Ishikawa (cell line): ENCODE measurements at regions not wholly inside any gene's neighbourhood (a gene's known extent, or its start where the extent isn't known, plus 50 kb on each side); places are given as distances from the start of the nearest gene placed in this dataset.

ENCODE experiments used
- CEBPB ChIP-seq: IDR thresholded peaks from 2 replicates; pipeline ENCODE4 v1.6.1; 2012
- CREB1 ChIP-seq: IDR thresholded peaks from 2 replicates; pipeline ENCODE4 v1.6.1; 2012; ENCODE audit warnings: low read depth
- EGR1 ChIP-seq: IDR thresholded peaks from 2 replicates; pipeline ENCODE4 v1.6.1; 2012
- EP300 ChIP-seq: IDR thresholded peaks from 2 replicates; pipeline ENCODE4 v1.6.1; 2012; ENCODE audit warnings: borderline replicate concordance
- FOXM1 ChIP-seq: IDR thresholded peaks from 2 replicates; pipeline ENCODE4 v1.6.1; 2012; ENCODE audit warnings: low read depth, borderline replicate concordance
- MAX ChIP-seq: IDR thresholded peaks from 2 replicates; pipeline ENCODE4 v1.6.1; 2012
- NFIC ChIP-seq: IDR thresholded peaks from 2 replicates; pipeline ENCODE4 v1.6.1; 2012
- RAD21 ChIP-seq: IDR thresholded peaks from 2 replicates; pipeline ENCODE4 v1.6.1; 2012; ENCODE audit warnings: low read depth
- REST ChIP-seq: IDR thresholded peaks from 2 replicates; pipeline ENCODE4 v1.6.1; 2012; ENCODE audit warnings: low read depth, mild to moderate bottlenecking
- TAF1 ChIP-seq: IDR thresholded peaks from 2 replicates; pipeline ENCODE4 v1.6.1; 2012; ENCODE audit warnings: low read depth, mild to moderate bottlenecking
- TCF12 ChIP-seq: IDR thresholded peaks from 2 replicates; pipeline ENCODE4 v1.6.1; 2012; ENCODE audit warnings: low read depth
- TEAD4 ChIP-seq: IDR thresholded peaks from 2 replicates; pipeline ENCODE4 v1.6.1; 2012
- USF1 ChIP-seq: IDR thresholded peaks from 2 replicates; pipeline ENCODE4 v1.6.1; 2012
- YY1 ChIP-seq: IDR thresholded peaks from 2 replicates; pipeline ENCODE4 v1.6.1; 2012; ENCODE audit warnings: low read depth
- ZBTB7A ChIP-seq: IDR thresholded peaks from 2 replicates; pipeline ENCODE4 v1.6.1; 2012; ENCODE audit warnings: low read depth

- TF ChIP-seq FOXM1 (no peak), YY1 (no peak), TEAD4 (no peak), ZBTB7A (no peak), USF1 (no peak), CREB1 (no peak), EP300 (no peak), CEBPB (no peak), MAX (no peak), REST (no peak), RAD21 (no peak), TAF1 (no peak), TCF12 (no peak), NFIC (no peak), EGR1 (no peak)
Measured at GRCh38 chr20:19074828-19075516, 137.5 kb upstream of the SLC24A3 start.

GRCh38 chr20:19077370-19078220, 134.8 kb upstream of the SLC24A3 start:
- TF ChIP-seq CEBPB, result no peak

- no peak for TF ChIP-seq EP300
- TF ChIP-seq TCF12, result no peak
- TF ChIP-seq RAD21, result no peak
- no peak for TF ChIP-seq TEAD4
- TF ChIP-seq ZBTB7A, result no peak
- TF ChIP-seq CREB1, result no peak
- TF ChIP-seq CEBPB, result no peak
- TF ChIP-seq TAF1, result no peak
- TF ChIP-seq FOXM1, result no peak
- TF ChIP-seq MAX, result no peak
- no peak for TF ChIP-seq YY1
- no peak for TF ChIP-seq NFIC
Measured at GRCh38 chr20:19078448-19079373, 133.7 kb upstream of the SLC24A3 start.

GRCh38 chr20:19079536-19080299, 132.7 kb upstream of the SLC24A3 start:
- TF ChIP-seq USF1, result no peak
- no peak for TF ChIP-seq YY1
- TF ChIP-seq REST, result no peak
- TF ChIP-seq EP300, result no peak

- TF ChIP-seq ZBTB7A (no peak), YY1 (no peak), EGR1 (no peak), TCF12 (no peak), TEAD4 (no peak), REST (no peak), EP300 (no peak), FOXM1 (no peak), RAD21 (no peak), NFIC (no peak), CREB1 (no peak), CEBPB (no peak), TAF1 (no peak), USF1 (no peak), MAX (no peak)
Measured at GRCh38 chr20:19081937-19082336, 130.5 kb upstream of the SLC24A3 start.
